HepG2 (cell line): ENCODE measurements at regions not wholly inside any gene's neighbourhood (a gene's known extent, or its start where the extent isn't known, plus 50 kb on each side); places are given as distances from the start of the nearest gene placed in this dataset.

ENCODE experiments used
- ATF7 ChIP-seq, 2 experiments: fragments of 450-650 bp in 1 of 2; sonication (generic) in 1 of 2; formaldehyde crosslinking in 1 of 2; IDR thresholded peaks; 2 replicates each; pipeline versions ENCODE4 v1.4.0 to v1.6.1; 2016 to 2020; ENCODE audit warnings: antibody characterized with exemption in 1 of 2, mild to moderate bottlenecking in 1 of 2, missing genetic modification reagents in 1 of 2
- CHD4 ChIP-seq: fragments of 200-600 bp; sonication (generic); IDR thresholded peaks from 2 replicates; pipeline ENCODE4 v1.7.0; 2017; ENCODE audit warnings: mild to moderate bottlenecking, low read length, borderline replicate concordance
- FOXJ3 ChIP-seq: sonication (generic); formaldehyde crosslinking; IDR thresholded peaks from 2 replicates; pipeline ENCODE4 v1.4.0; 2020; ENCODE audit warnings: missing genetic modification reagents, mild to moderate bottlenecking, borderline replicate concordance
- RAD21 ChIP-seq: fragments of 450-650 bp; formaldehyde crosslinking; IDR thresholded peaks from 2 replicates; pipeline ENCODE4 v1.5.0; 2020; ENCODE audit warnings: mild to moderate bottlenecking
- SMAD3 ChIP-seq: sonication (generic); formaldehyde crosslinking; IDR thresholded peaks from 2 replicates; pipeline ENCODE4 v1.4.0; 2020; ENCODE audit warnings: missing genetic modification reagents
- TAF1 ChIP-seq: sonication (generic); formaldehyde crosslinking; IDR thresholded peaks from 2 replicates; pipeline ENCODE4 v1.4.0; 2020; ENCODE audit warnings: missing genetic modification reagents
- TAF15 ChIP-seq: fragments of 200-400 bp; formaldehyde crosslinking; IDR thresholded peaks from one replicate; pipeline ENCODE4 v1.6.1; 2018; ENCODE audit warnings: mild to moderate bottlenecking, low read depth, low read length; ENCODE audit not compliant: poor library complexity, severe bottlenecking
- U2AF1 ChIP-seq: fragments of 200-400 bp; formaldehyde crosslinking; optimal IDR thresholded peaks from 2 replicates; pipeline ENCODE3; 2017; ENCODE audit warnings: mild to moderate bottlenecking, low read depth, low read length
- ZNF33A ChIP-seq: sonication (generic); formaldehyde crosslinking; IDR thresholded peaks from 2 replicates; pipeline ENCODE4 v1.5.1; 2020; ENCODE audit warnings: missing genetic modification reagents, mild to moderate bottlenecking, moderate library complexity, borderline replicate concordance
- TF ChIP-seq, protein P1 (sequence below), 2 experiments: IDR thresholded peaks; 2 replicates each; pipeline ENCODE4 v1.6.1; 2011 to 2012; ENCODE audit warnings: low read length in 2 of 2, borderline replicate concordance in 1 of 2, low read depth in 1 of 2, mild to moderate bottlenecking in 1 of 2, moderate library complexity in 1 of 2
- TF ChIP-seq, protein P2 (sequence below): sonication (generic); formaldehyde crosslinking; IDR thresholded peaks from 2 replicates; pipeline ENCODE4 v1.4.0; 2020; ENCODE audit warnings: missing genetic modification reagents, borderline replicate concordance
- TF ChIP-seq, protein P3 (sequence below): sonication (generic); formaldehyde crosslinking; IDR thresholded peaks from 2 replicates; pipeline ENCODE4 v1.4.0; 2020; ENCODE audit warnings: missing genetic modification reagents, borderline replicate concordance
- TF ChIP-seq, protein P4 (sequence below): sonication (generic); formaldehyde crosslinking; IDR thresholded peaks from 2 replicates; pipeline ENCODE4 v1.5.0; 2020; ENCODE audit warnings: mild to moderate bottlenecking, missing genetic modification reagents, moderate library complexity

DNA sequence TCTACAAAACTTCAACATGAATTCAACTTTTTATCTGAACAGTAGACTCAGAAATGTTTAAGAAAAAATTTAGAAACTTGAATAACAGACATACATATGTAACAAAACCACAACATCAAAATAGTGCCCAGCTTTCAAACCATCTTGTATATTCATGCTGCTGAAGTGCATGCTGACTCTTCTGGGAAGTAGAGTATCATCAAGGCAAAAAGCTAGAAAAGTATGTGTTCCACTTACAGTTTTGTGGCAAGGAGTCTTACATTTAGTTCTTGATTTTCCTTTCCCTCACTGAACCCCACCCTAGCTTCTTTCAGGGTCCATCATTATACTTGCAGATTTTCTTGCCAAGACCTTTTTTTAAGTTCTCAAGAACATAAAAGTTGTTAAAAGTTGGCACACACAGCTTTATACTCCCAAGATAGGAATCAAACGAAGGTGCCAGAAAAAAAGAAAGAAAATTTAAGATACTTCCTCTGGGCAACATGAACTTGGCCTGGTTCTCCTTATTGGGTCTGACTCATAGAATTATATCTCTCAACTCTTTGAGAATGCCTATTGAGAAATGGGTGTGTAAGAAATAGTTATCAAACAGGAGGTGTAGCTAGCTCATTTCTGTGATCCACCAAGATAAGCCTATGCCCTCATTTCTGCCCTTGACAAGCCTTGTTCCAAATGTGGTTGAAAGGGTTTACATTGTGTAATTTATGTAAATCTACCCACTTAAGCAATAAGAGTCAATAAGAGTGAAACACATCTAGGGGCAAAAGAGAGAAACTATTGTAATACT, 667.6 kb upstream of the ACVR2A start:
- TF ChIP-seq U2AF1 (no peak), FOXJ3 (CRISPR knock-in tag) (no peak), ZNF33A (CRISPR knock-in tag) (no peak), CHD4 (no peak), TAF1 (no peak), SMAD3 (no peak), ATF7 (IDR thresholded peaks at IDR 0.05) (no peak), ATF7 (CRISPR knock-in tag; IDR thresholded peaks at IDR 0.05) (no peak), TAF15 (no peak), RAD21 (CRISPR knock-in tag) (no peak)
- TF ChIP-seq, protein P1, sequence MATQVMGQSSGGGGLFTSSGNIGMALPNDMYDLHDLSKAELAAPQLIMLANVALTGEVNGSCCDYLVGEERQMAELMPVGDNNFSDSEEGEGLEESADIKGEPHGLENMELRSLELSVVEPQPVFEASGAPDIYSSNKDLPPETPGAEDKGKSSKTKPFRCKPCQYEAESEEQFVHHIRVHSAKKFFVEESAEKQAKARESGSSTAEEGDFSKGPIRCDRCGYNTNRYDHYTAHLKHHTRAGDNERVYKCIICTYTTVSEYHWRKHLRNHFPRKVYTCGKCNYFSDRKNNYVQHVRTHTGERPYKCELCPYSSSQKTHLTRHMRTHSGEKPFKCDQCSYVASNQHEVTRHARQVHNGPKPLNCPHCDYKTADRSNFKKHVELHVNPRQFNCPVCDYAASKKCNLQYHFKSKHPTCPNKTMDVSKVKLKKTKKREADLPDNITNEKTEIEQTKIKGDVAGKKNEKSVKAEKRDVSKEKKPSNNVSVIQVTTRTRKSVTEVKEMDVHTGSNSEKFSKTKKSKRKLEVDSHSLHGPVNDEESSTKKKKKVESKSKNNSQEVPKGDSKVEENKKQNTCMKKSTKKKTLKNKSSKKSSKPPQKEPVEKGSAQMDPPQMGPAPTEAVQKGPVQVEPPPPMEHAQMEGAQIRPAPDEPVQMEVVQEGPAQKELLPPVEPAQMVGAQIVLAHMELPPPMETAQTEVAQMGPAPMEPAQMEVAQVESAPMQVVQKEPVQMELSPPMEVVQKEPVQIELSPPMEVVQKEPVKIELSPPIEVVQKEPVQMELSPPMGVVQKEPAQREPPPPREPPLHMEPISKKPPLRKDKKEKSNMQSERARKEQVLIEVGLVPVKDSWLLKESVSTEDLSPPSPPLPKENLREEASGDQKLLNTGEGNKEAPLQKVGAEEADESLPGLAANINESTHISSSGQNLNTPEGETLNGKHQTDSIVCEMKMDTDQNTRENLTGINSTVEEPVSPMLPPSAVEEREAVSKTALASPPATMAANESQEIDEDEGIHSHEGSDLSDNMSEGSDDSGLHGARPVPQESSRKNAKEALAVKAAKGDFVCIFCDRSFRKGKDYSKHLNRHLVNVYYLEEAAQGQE (IDR thresholded peaks at IDR 0.05; ENCODE audit: borderline replicate concordance in 1 of 2, low read depth in 1 of 2, low read length in 2 of 2) = no peak
- TF ChIP-seq, protein P2, sequence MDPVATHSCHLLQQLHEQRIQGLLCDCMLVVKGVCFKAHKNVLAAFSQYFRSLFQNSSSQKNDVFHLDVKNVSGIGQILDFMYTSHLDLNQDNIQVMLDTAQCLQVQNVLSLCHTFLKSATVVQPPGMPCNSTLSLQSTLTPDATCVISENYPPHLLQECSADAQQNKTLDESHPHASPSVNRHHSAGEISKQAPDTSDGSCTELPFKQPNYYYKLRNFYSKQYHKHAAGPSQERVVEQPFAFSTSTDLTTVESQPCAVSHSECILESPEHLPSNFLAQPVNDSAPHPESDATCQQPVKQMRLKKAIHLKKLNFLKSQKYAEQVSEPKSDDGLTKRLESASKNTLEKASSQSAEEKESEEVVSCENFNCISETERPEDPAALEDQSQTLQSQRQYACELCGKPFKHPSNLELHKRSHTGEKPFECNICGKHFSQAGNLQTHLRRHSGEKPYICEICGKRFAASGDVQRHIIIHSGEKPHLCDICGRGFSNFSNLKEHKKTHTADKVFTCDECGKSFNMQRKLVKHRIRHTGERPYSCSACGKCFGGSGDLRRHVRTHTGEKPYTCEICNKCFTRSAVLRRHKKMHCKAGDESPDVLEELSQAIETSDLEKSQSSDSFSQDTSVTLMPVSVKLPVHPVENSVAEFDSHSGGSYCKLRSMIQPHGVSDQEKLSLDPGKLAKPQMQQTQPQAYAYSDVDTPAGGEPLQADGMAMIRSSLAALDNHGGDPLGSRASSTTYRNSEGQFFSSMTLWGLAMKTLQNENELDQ (CRISPR knock-in tag) = no peak
- TF ChIP-seq, protein P3, sequence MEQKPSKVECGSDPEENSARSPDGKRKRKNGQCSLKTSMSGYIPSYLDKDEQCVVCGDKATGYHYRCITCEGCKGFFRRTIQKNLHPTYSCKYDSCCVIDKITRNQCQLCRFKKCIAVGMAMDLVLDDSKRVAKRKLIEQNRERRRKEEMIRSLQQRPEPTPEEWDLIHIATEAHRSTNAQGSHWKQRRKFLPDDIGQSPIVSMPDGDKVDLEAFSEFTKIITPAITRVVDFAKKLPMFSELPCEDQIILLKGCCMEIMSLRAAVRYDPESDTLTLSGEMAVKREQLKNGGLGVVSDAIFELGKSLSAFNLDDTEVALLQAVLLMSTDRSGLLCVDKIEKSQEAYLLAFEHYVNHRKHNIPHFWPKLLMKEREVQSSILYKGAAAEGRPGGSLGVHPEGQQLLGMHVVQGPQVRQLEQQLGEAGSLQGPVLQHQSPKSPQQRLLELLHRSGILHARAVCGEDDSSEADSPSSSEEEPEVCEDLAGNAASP (CRISPR knock-in tag) = no peak
- TF ChIP-seq, protein P4, sequence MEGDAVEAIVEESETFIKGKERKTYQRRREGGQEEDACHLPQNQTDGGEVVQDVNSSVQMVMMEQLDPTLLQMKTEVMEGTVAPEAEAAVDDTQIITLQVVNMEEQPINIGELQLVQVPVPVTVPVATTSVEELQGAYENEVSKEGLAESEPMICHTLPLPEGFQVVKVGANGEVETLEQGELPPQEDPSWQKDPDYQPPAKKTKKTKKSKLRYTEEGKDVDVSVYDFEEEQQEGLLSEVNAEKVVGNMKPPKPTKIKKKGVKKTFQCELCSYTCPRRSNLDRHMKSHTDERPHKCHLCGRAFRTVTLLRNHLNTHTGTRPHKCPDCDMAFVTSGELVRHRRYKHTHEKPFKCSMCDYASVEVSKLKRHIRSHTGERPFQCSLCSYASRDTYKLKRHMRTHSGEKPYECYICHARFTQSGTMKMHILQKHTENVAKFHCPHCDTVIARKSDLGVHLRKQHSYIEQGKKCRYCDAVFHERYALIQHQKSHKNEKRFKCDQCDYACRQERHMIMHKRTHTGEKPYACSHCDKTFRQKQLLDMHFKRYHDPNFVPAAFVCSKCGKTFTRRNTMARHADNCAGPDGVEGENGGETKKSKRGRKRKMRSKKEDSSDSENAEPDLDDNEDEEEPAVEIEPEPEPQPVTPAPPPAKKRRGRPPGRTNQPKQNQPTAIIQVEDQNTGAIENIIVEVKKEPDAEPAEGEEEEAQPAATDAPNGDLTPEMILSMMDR = no peak
